Ovary (tissue), 3 donors: ENCODE measurements at regions not wholly inside any gene's neighbourhood (a gene's known extent, or its start where the extent isn't known, plus 50 kb on each side); places are given as distances from the start of the nearest gene placed in this dataset.

ENCODE experiments used
- CTCF ChIP-seq, 3 donors: fragments of 450-650 bp in 2 of 3; fragments of 200-600 bp in 1 of 3; IDR thresholded peaks; one replicate each; pipeline versions ENCODE4 v1.5.1 to v1.8.0; 2016 to 2022; ENCODE audit warnings: antibody characterized with exemption in 3 of 3, mild to moderate bottlenecking in 1 of 3
- EP300 ChIP-seq: sonication (generic); formaldehyde crosslinking; IDR thresholded peaks from one replicate; pipeline ENCODE4 v1.6.1; 2017; ENCODE audit warnings: antibody characterized with exemption
- POLR2A ChIP-seq: fragments of 450-650 bp; IDR thresholded peaks from one replicate; pipeline ENCODE4 v1.6.1; 2017; ENCODE audit warnings: antibody characterized with exemption, mild to moderate bottlenecking, moderate library complexity
- donor health status: DM: no; HTN: no; CAD: no.

- TF ChIP-seq CTCF (IDR thresholded peaks at IDR 0.05): no peak
- TF ChIP-seq POLR2A: no peak
- TF ChIP-seq EP300: no peak
These were observed 469.7 kb downstream of the SPATA31D1 start for GRCh38 chr9:82458296-82458695.
